HG03342 (cell line): ENCODE measurements at regions not wholly inside any gene's neighbourhood (a gene's known extent, or its start where the extent isn't known, plus 50 kb on each side); places are given as distances from the start of the nearest gene placed in this dataset.
"Not testable (repeated sequence)": the region's sequence is repeated elsewhere in the genome, so short reads cannot be mapped to it uniquely, and the experiment has no call there.

ENCODE experiments used
- ATAC-seq: cut with Tn5 transposase; IDR thresholded peaks from one replicate; pipeline ENCODE4 v1.9.1; 2021; ENCODE audit warnings: mild to moderate bottlenecking, moderate library complexity; ENCODE audit not compliant: unreplicated experiment

GRCh38 chr16:16610389-16610967 lies 231.5 kb downstream of the NPIPA7 start:
- ATAC-seq, result not testable (repeated sequence)

DNA sequence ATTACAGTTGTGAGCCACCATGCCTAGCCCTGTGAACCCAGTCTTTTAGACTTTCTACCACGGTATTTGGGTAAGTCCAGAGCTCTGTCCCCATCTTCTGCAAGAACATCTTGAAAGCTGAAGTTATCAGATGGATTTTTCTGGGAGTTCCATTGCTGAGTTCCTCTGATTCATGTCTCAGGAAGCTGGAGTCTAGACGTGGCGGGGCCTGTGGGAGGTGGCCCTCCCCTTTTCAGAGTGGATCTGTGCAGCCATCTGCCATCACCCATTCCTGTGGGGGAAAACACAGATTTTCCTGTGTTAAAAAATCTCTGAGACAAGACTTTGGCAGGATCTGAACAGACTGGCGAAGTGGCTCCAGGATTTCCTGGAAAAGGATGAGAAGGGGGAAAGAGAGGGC lies 234.3 kb downstream of the NPIPA7 start:
- ATAC-seq, result not testable (repeated sequence)

DNA sequence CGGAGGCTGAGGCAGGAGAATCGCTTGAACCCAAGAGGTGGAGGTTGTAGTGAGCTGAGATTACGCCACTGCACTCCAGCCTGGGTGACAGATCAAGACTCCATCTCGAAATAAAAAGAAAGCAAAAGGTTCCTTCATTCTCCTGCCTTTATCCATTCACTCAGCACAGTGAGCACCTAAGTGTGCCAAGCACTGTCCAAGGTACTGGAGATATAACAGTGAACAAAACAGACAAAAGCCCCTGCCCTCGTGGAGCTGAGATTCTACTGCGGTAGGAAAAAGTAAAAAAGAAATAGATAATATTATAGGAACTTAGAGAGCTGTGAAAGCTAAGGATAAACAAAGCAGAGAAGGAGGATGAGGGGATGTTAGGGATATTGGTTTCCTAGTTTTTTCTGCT lies 235.5 kb downstream of the NPIPA7 start:
- ATAC-seq, result not testable (repeated sequence)

- not testable (repeated sequence) for ATAC-seq
Measured at GRCh38 chr16:16618963-16619465, 240.1 kb downstream of the NPIPA7 start.

DNA sequence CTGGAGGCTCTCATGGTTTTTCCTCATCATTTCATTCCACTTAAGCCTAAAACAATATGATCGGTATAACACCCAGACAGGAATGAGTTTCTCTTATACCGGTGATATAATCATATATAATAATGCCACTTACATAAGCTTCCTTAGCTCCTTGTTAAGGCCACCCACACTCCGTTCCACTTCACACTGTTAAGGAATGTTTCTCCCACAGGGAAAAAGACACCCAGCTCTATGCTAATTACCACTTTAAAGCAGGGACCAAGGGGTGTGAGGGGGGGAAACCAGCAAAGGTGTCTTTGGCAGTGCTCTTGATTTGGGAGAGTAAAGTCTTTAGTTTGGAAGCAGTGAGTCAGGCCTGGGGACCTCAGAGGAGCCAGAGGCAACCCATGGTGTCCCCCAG lies 245.4 kb downstream of the NPIPA7 start:
- not testable (repeated sequence) for ATAC-seq

- not testable (repeated sequence) for ATAC-seq
Measured at GRCh38 chr16:16625140-16625539, 246.2 kb downstream of the NPIPA7 start.

DNA sequence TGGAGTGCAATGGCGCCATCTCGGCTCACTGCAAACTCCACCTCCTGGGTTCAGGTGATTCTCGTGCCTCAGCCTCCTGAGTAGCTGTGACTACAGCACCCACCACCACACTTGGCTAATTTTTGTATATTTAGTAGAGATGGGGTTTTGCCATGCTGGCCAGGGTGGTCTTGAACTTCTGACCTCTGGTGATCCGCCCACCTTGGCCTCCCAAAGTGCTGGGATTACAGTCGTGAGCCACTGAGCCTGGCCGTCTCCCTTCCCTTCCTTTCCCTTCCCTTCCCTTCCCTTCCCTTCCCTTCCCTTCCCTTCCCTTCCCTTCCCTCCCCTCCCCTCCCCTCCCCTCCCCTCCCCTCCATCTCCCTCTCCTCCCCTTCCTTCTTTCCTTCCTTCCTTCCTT lies 248.9 kb downstream of the NPIPA7 start:
- ATAC-seq, result not testable (repeated sequence)

DNA sequence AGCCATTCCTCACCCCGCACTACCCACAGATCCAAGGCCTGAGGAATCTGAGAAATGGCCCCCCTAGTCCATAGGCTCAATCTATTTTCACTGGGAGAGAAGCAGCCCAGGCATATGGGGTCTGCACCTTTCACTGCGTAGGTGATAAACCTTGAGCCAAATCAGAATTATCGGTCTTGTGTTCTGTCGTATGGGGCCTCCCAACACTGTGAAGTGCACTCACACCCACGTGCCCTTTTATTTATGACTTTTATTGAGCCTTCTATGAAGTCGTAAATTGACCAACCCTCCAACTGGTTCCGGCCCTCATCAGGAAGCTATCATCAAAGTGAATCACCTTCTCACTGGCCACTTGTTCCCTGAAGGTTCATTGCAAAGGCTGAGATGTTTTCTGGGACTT lies 259.3 kb downstream of the NPIPA7 start:
- ATAC-seq, result not testable (repeated sequence)

- not testable (repeated sequence) for ATAC-seq
Measured at GRCh38 chr16:16638714-16639113, 259.8 kb downstream of the NPIPA7 start.

GRCh38 chr16:16643828-16644227 lies 264.9 kb downstream of the NPIPA7 start:
- not testable (repeated sequence) for ATAC-seq

GRCh38 chr16:16648002-16648401 lies 269.1 kb downstream of the NPIPA7 start:
- not testable (repeated sequence) for ATAC-seq

DNA sequence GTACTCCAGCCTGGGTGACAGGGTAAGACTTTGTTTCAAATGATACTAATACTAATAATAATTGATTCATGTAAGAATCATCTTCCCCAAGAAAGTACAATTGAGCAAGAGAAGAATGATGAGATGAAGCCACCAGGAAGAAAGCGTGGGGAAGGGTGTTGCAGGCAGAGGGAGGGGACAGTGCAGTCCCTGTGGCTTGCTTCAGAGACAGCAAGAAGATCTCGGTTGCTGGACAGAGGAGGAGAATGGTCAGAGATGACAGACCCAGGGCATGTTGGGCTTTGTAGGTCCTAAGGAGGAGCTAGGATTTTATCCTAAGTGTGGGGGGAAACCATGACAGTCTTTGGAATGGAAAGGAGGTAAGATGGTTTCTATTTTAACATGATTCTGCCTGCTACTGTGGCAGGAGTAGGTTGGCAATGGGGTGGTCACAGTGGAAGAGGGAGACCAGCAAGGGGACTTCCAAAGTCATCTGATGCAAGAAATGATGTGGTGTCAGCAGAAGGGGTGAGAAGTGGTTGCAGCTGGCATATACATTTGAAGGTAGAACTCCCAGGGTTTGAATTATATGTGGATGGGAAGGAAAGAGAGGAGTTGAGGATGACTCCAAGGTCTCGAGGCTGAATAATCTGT lies 293.4 kb downstream of the NPIPA7 start:
- not testable (repeated sequence) for ATAC-seq

DNA sequence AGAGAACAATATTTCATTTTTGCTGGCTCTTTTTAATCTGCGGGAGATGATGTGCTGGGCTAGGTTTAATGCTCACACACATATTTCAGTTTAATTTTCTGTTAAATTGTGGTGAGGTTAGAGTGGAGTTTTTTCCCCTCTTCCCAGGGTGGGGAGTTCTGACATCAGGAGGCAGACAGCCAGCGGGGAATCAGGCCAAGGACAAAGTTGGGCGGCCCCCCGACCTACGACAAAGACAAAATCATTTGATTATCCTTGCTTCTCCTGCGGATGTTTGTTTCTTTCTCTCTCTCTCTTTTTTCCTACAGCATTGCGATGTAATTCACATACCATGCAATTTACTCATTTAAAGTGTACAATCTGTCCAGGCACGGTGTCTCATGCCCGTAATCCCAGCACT lies 295.9 kb downstream of the NPIPA7 start:
- ATAC-seq, result not testable (repeated sequence)

DNA sequence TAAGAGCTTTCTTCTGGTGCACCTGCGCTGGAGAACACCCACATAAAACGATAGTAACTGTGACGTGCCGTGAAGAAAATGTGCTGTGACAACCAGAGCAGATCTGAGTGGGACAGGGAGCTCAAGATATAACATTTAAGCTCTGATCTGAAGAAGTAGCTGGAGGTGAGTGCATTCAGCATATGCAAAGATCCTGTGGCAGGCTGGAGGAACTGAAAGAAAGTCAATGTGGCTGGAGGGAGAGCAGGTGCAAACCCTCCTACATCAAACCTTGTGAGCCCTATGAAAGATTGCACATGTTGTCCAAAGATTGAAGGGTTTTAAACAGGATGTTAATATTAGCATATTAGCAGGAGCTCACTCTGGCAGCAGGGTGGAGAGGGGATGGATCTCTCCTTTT lies 342.9 kb downstream of the NPIPA7 start:
- ATAC-seq, result not testable (repeated sequence)

- not testable (repeated sequence) for ATAC-seq
Measured at GRCh38 chr16:16722666-16723065, 343.7 kb downstream of the NPIPA7 start.

GRCh38 chr16:16723819-16724519 lies 345.0 kb downstream of the NPIPA7 start:
- ATAC-seq, result not testable (repeated sequence)

GRCh38 chr16:16727048-16727447 lies 348.1 kb downstream of the NPIPA7 start:
- not testable (repeated sequence) for ATAC-seq

- ATAC-seq, result not testable (repeated sequence)
Measured at GRCh38 chr16:16742573-16742972, 363.6 kb downstream of the NPIPA7 start.

DNA sequence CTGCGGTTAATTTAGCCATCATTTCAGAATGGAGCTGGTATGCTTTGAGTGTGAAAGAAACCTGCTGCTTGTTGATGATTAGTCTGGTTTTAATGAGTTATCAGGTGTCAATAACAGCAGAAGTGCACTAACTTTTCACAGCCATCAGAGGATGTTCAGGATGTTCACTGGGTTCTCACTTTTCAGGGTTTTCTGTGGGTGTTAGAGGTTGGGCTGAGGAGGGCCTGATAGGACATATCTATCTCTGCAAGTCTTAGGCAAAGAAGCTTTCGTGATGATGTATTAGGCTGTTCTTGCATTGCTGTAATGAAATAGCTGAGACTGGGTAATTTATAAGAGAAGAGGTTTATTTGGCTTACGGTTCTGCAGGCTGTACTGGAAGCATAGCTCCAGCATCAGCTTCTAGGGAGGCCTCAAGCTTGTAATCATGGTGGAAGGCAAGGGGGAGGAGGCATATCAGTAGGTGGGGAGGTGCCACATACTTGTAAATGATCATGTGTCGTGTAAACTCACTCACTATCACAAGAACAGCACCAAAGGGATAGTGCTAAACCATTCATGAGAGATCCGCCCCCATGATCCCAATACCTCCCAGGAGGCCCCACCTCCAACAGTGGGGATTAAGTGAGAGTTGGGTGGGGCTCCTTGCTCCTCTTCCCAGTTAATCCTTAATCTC lies 376.2 kb downstream of the NPIPA7 start:
- ATAC-seq, result not testable (repeated sequence)

DNA sequence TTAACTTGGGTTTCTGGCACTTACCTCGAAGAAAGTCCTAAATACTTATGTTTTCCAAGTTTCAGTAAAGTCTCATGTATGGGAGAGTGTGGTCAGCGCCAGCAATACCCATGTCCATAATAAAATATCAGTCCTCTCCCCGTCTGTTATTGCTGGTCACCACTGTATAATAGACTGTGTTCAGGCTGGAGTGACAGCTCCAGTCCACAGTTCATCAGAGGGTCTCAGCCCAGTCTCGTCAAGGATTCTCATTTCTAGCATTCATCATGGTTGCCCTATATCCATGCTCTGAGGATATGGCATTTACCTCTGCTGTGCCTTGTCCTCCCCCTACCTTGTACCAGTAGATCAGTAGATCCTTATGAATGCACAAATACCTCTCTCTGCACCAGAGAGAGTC lies 384.5 kb downstream of the NPIPA7 start:
- no peak for ATAC-seq

- not testable (repeated sequence) for ATAC-seq
Measured at GRCh38 chr16:16770717-16771116, 391.8 kb downstream of the NPIPA7 start.
